GM19452 (cell line): ENCODE measurements at regions not wholly inside any gene's neighbourhood (a gene's known extent, or its start where the extent isn't known, plus 50 kb on each side); places are given as distances from the start of the nearest gene placed in this dataset.

Experiments used
- ATAC-seq: cut with Tn5 transposase; IDR thresholded peaks from one replicate; pipeline ENCODE4 v1.9.1; 2021; ENCODE audit not compliant: unreplicated experiment

GRCh38 chr2:145615626-145616025 is 1095.7 kb upstream of the ZEB2 start:
- no peak for ATAC-seq

GRCh38 chr2:145609951-145610350 is 1090.0 kb upstream of the ZEB2 start:
- no peak for ATAC-seq

DNA sequence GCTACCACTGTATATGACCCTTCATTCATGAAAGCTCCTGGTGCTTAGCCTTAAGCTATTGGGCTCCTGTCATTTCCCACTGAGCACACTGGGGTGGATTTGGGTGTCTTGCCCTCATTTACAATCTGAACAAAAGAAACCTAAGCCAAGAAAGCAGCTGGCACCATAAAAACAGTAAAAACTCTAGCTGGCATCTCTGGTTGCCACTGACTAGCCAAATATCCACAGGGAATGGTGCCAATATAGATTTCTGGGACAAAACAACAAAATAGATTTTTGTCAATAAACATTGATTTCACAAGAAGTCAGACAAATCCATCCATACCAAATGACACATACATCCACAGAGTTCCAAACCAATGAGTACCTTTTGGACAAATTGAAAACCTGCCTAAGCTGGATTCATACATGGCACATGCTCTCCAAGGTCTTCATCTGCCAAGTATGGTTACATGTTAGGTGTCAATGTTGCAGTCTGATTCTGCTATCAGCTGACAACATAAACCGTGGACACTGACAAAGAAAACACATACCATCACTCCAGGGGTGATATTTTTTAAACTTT is 1081.5 kb upstream of the ZEB2 start:
- no peak for ATAC-seq

GRCh38 chr2:145600811-145601210 is 1080.9 kb upstream of the ZEB2 start:
- ATAC-seq, result no peak

DNA sequence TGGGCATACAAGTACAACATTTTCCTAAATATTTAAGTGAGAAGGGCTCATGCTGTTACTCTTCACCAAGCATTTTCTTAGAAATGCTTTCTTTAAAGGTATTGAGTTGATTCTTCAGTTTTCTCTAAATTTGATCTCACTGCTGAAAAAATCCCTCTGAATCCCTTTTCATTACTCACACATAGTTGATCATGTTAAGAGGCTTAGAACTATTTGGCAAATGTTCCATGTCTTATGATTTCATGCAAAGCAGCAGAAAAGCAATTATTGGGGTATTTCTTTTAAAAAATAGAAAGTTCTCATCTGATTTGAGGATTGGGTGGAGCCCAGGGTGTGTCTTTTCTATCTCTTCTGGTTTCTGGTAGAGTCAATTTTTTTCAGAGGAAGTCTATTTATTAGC is 1079.8 kb upstream of the ZEB2 start:
- no peak for ATAC-seq

DNA sequence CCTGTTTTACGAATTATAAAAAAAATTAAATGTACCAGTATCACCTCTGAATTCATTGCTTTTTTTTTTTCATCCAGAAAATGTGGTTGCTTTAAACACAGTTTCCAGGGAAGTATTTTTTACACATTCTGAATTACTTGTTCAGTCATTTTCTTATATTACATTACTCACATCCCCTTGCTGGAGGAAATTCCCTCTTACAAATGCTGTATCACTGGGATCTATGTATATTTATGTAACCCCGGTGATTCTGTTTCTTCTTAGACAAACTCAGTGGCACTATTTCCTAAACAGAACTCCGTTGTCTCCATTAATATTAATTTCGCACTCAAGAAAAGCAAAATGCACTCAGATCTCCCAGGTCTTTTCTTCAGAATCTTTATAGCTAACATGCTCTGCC is 1078.5 kb upstream of the ZEB2 start:
- no peak for ATAC-seq

DNA sequence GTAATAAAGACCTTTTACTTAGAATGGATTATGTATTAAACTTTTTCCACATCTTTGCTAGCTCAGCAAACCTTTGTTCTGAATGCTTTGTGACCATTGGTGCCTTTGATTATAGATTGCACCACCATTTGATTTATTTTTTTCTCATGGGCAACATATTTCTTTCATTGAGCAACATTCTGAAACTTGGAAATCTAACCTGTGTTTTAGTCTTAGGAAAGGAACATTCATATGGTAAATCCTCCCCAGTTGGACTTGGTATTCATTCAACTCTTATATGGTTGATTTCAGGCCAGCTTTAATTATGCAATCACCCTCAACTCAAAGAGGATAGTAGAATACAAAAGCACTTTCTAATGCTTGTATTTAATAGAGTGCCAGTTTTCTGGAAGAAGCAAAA is 1077.9 kb upstream of the ZEB2 start:
- ATAC-seq, result no peak

DNA sequence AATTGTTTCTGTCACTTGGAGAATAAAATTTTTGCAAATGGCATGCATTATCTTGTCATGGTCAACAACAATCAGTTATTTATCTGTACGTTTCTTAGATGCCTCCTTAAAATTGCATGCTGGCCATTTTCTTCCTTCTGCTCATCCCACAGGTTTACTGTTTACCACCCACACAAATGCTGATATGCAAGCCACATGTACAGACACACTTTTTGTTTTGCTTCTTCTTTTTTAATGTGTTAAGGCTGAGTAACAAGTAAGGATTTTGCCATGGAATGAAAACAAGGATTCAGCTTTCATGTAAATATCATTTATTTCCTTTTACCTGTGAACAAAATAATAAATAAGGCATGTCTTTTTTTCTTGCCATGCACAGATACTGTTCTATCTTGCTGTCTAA is 1077.1 kb upstream of the ZEB2 start:
- no peak for ATAC-seq

- no peak for ATAC-seq
Measured at GRCh38 chr2:145596416-145596815, 1076.5 kb upstream of the ZEB2 start.

- no peak for ATAC-seq
Measured at GRCh38 chr2:145595296-145595695, 1075.4 kb upstream of the ZEB2 start.

DNA sequence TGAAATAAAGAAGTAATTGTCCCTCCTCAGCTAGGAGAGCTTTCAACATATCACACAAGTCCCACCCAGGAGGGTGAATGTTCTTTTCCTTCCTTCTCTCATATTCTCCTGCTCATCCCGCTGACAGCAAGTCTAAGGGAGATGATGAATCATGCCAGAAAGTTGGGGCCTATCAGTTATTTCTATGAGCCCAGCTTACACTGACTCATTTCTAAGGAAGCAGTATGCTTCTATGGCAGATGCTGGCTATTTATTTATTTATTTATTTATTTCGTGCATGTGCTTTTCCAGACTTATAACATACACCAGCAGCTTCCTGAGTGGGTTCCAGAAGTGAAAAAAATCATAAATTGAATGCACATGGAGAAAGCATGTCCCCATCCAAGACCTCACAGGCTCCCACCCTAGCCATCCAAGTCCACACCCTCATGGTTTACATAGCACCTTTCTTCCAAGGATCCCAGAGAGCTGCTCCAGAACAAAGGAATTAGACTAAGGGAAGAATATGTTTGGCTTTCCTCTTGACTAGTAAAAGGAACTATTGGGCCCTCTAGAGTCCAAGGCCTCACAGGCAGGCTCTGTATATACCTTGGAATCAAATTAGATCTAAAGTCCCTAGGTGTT is 1074.2 kb upstream of the ZEB2 start:
- no peak for ATAC-seq

DNA sequence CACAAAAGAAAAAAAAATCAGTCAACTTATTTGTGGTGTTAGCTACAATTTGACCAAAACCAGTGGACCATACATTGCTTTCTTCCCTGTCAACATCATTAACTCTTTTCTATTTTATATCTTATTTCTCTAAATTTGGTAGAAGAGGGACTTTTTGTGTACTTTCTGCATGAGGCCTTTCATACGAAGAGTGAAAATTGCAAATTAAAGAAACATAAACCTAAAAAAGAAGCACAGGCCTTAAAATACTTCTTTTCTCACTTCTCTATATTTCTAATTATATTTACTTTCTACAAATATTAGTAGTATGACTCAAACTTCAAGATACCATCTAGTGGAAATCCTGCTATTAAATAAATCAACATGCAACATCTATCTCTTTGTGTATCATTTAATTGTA is 1073.4 kb upstream of the ZEB2 start:
- ATAC-seq, result no peak

- ATAC-seq, result no peak
Measured at GRCh38 chr2:145592361-145592760, 1072.4 kb upstream of the ZEB2 start.

GRCh38 chr2:145591109-145591809 is 1071.3 kb upstream of the ZEB2 start:
- no peak for ATAC-seq

DNA sequence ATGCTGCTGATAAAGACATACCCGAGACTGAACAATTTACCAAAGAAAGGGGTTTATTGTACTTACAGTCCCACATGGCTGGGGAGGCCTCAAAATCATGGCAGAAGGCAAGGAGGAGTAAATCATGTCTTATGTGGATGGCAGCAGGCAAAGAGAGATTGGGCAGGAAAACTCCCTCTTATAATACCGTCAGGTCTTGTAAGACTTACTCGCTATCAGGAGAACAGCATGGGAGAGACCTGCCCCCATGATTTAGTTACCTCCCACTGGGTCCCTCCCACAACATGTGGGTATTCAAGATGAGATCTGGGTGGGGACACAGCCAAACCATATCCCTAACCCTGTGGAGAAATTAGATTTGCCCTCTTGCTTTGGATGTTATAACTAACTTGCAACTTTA is 1068.0 kb upstream of the ZEB2 start:
- ATAC-seq, result no peak

- no peak for ATAC-seq
Measured at GRCh38 chr2:145584353-145584752, 1064.4 kb upstream of the ZEB2 start.

DNA sequence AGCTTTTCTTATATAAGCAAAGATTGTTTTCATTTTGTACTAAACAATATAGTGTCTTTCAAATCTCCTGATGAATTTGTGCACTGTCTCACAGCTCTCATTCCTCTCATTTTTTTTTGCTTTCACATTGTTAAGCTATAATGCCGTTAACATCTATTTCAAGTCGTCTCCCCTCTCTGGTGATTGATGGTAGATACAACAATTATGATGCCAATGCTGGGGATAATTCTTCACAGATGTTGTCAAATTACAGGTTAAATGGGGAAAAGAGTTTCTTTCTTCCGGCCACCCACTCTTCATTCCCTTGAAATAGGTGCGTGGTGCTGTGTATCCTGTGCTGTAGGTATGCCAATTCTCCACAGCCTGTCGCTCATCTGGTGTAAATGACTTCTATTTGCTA is 1053.7 kb upstream of the ZEB2 start:
- ATAC-seq, result no peak

DNA sequence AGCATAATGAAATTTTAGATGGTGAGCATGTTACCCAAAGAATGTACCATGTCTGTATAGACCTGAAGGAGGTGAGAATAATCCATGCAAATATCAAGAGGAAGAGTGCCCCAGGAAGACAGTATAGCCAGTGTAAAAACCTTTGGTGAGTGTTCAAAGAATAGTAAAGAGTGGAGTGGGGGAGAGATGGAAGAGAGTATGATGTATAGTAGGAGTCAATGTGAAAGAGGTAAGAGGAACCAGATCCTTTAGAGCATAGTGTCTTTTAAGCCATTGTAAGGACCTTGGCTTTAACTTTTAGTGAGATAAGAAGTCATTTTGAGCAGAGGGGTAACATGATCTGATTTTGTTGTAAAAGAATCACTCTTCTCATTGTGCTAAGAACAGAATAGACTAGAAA is 1052.3 kb upstream of the ZEB2 start:
- ATAC-seq, result no peak

DNA sequence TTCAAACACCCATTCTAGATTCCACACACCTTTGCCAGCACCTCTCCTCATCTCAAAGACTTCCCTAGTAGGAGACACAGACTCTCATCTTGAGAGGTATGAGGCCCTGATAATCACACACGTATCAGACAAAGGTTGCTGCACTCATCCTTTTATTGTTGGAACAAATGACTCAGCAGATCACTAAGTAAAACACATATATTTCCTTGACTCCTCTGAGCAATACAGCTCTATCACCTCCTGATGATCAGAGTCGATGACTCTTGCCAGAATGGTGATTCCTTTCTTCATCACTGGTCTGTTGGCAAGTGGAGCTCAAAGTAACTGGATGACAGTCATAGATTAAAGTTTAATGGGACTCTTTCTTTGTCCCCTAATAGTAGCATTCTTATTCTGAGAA is 1049.2 kb upstream of the ZEB2 start:
- no peak for ATAC-seq

- no peak for ATAC-seq
Measured at GRCh38 chr2:145563741-145564615, 1044.1 kb upstream of the ZEB2 start.

DNA sequence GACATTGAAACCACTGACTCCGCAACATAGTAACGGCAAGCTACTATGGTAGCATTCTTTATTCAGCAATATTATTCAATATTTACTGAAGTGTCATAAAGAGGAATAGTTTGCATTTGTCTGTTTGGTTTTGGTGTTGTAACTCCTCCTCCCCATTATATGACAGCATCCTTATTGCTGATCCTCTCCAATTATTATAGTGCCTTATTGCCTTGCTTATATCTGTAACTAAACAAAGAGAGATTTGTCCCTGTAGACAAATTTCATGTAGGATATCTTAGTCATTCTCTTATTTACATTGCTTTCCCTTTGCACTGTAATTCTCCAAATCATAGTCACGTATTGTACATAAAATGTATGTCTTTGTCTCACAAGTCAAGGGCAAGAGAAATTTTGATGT is 1041.2 kb upstream of the ZEB2 start:
- no peak for ATAC-seq
